BJ (cell line): ENCODE measurements at regions not wholly inside any gene's neighbourhood (a gene's known extent, or its start where the extent isn't known, plus 50 kb on each side); places are given as distances from the start of the nearest gene placed in this dataset.

Experiments used
- CTCF ChIA-PET: fragments of 350-600 bp; formaldehyde crosslinking; extraction: SDS; loops from one replicate; lab custom pipeline; 2021; ENCODE audit warnings: antibody characterized with exemption, inconsistent platforms; lab: Yijun Ruan, JAX
- POLR2A ChIA-PET: fragments of 300-600 bp; sonication (Branson Sonifier 250); formaldehyde crosslinking; extraction: SDS; loops from one replicate; lab custom pipeline; 2021; ENCODE audit warnings: antibody characterized with exemption; lab: Charles Lee
- DNase-seq: peaks from one replicate; pipeline ENCODE4 v3.0.0-alpha.2; 2011; ENCODE audit warnings: low read depth
- H3K27me3 ChIP-seq: 2 replicates; pipeline ENCODE4 v1.6.0; 2011; ENCODE audit warnings: low read length; ENCODE audit not compliant: control insufficient read depth, insufficient read depth
- H3K36me3 ChIP-seq: 2 replicates; pipeline ENCODE4 v1.5.1; 2011; ENCODE audit warnings: low read length; ENCODE audit not compliant: control insufficient read depth, insufficient read depth
- H3K4me3 ChIP-seq: 2 replicates; pipeline ENCODE4 v1.5.1; 2011; ENCODE audit warnings: low read depth, mild to moderate bottlenecking, control low read depth, low read length
- CTCF ChIP-seq: IDR thresholded peaks from 2 replicates; pipeline ENCODE4 v1.5.1; 2011; ENCODE audit warnings: low read depth, mild to moderate bottlenecking, control low read depth, inconsistent platforms, low read length, moderate library complexity; ENCODE audit not compliant: insufficient read depth

GRCh38 chr13:24613128-24613527 is 67.1 kb upstream of the ATP12A start:
- POLR2A ChIA-PET = no interaction called here
- CTCF ChIA-PET = interaction anchor here (0.8 to 2.2 kb wide), 3 partner anchors 9 to 116 kb away, joined by 3 to 8 read pairs (median 3); no protein-coding TSS in a partner anchor
- Histone ChIP-seq H3K4me3 (no peak overlapping the region), H3K36me3 (no peaks in the 10 kb centered on the region), H3K27me3 (peaks cover 2% of the 10 kb centered on the region; the same call in 1 of the 2 replicates)
- TF ChIP-seq CTCF = no peak
- DNase-seq = no peak

- no peak for TF ChIP-seq CTCF
- Histone ChIP-seq H3K27me3 (peaks cover 2% of the 10 kb centered on the region; the same call in 1 of the 2 replicates), H3K36me3 (no peaks in the 10 kb centered on the region), H3K4me3 (no peak overlapping the region)
- ChIA-PET CTCF (interaction anchor here (0.9 to 2.2 kb wide), 3 partner anchors 8 to 116 kb away, joined by 3 to 8 read pairs (median 5); no protein-coding TSS in a partner anchor), POLR2A (no interaction called here)
- no peak for DNase-seq
Observed at GRCh38 chr13:24613755-24614154, 66.5 kb upstream of the ATP12A start.

GRCh38 chr13:24614306-24615080 is 65.7 kb upstream of the ATP12A start:
- Histone ChIP-seq H3K27me3 (peaks cover 2% of the 10 kb centered on the region; the same call in 1 of the 2 replicates), H3K4me3 (no peak overlapping the region), H3K36me3 (no peaks in the 10 kb centered on the region)
- TF ChIP-seq CTCF = no peak
- ChIA-PET POLR2A (no interaction called here), CTCF (interaction anchor here (0.9 to 1.3 kb wide), 2 partner anchors 9 to 115 kb away, joined by 3 to 5 read pairs; no protein-coding TSS in a partner anchor)
- no peak for DNase-seq

GRCh38 chr13:24615114-24615513 is 65.1 kb upstream of the ATP12A start:
- peaks cover 2% of the 10 kb centered on the region; the same call in 1 of the 2 replicates for H3K27me3 ChIP-seq
- no peaks in the 10 kb centered on the region for H3K36me3 ChIP-seq
- ChIA-PET POLR2A (no interaction called here), CTCF (no interaction called here)
- H3K4me3 ChIP-seq = no peak overlapping the region
- TF ChIP-seq CTCF = no peak
- no peak for DNase-seq

GRCh38 chr13:24615911-24616472 is 64.2 kb upstream of the ATP12A start:
- no peak for DNase-seq

More at GRCh38 chr13:24615911-24616472, 64.2 kb upstream of the ATP12A start:
- no peaks in the 10 kb centered on the region for H3K36me3 ChIP-seq
- H3K27me3 ChIP-seq = peaks cover 2% of the 10 kb centered on the region; the same call in 1 of the 2 replicates
- ChIA-PET POLR2A (no interaction called here), CTCF (interaction anchor here (1.3 kb wide), 1 partner anchor 12 kb away, joined by 4 read pairs; no protein-coding TSS in a partner anchor)
- no peak overlapping the region for H3K4me3 ChIP-seq
- TF ChIP-seq CTCF = no peak
